T-helper 2 cell treated with Interferon-gamma antibody and Interleukin-4, amounts not matched to agents 5 μg/mL and 100 μg/mL, for 36 hours (primary cell): ENCODE measurements at regions not wholly inside any gene's neighbourhood (a gene's known extent, or its start where the extent isn't known, plus 50 kb on each side); places are given as distances from the start of the nearest gene placed in this dataset.

ENCODE experiments used
- DNase-seq: peaks from one replicate; pipeline ENCODE4 v3.0.0; 2021; ENCODE audit warnings: low spot score
- H3K27ac Mint-ChIP-seq: one replicate; pipeline ENCODE4 v1.8.0; 2021; ENCODE audit warnings: mild to moderate bottlenecking, mixed read lengths
- H3K27me3 Mint-ChIP-seq: one replicate; pipeline ENCODE4 v1.8.0; 2021; ENCODE audit warnings: low read depth, mixed read lengths
- H3K36me3 Mint-ChIP-seq: one replicate; pipeline ENCODE4 v1.8.0; 2021; ENCODE audit warnings: low read depth, mixed read lengths
- H3K4me1 Mint-ChIP-seq: one replicate; pipeline ENCODE4 v1.8.0; 2021; ENCODE audit warnings: low read depth, mixed read lengths
- H3K4me3 Mint-ChIP-seq: one replicate; pipeline ENCODE4 v1.8.0; 2022; ENCODE audit warnings: mild to moderate bottlenecking, moderate library complexity, mixed read lengths
- H3K9me3 Mint-ChIP-seq: one replicate; pipeline ENCODE4 v1.8.0; 2021; ENCODE audit warnings: mixed read lengths

- no peak overlapping the region for H3K27ac Mint-ChIP-seq
- H3K9me3 Mint-ChIP-seq: peaks cover 8% of the 10 kb centered on the region
- no peaks in the 10 kb centered on the region for H3K4me1 Mint-ChIP-seq
- H3K27me3 Mint-ChIP-seq: no peaks in the 10 kb centered on the region
- no peaks in the 10 kb centered on the region for H3K36me3 Mint-ChIP-seq
- DNase-seq: no peak
- H3K4me3 Mint-ChIP-seq: no peak overlapping the region
Observed at GRCh38 chr14:82047777-82048470, 514.3 kb upstream of the SEL1L start.

DNA sequence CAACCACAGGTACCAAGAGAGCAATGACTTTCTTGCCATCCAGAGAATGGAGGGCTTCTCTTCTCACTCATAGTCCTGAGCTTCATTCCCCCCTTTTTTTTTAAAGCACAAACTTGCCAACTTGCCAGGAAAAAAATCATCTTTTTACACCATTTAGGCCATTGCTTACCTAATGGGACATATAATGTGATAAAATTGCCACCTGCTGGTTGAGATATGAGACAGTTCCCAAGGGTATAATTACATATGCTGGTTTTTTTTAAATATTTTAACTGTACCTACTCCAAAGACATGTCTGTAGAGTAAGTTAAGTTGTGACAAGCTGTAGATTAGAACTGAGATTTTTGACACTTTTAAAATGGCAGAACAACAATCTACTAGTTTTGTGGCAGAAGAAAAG is 519.1 kb upstream of the SEL1L start:
- Mint-ChIP-seq H3K27me3 (no peaks in the 10 kb centered on the region), H3K36me3 (no peaks in the 10 kb centered on the region), H3K9me3 (peaks cover 8% of the 10 kb centered on the region), H3K4me3 (no peak overlapping the region), H3K27ac (no peak overlapping the region), H3K4me1 (no peaks in the 10 kb centered on the region)
- no peak for DNase-seq

- Mint-ChIP-seq H3K27me3 (no peaks in the 10 kb centered on the region), H3K27ac (no peak overlapping the region), H3K9me3 (peaks cover 12% of the 10 kb centered on the region), H3K36me3 (no peaks in the 10 kb centered on the region), H3K4me1 (no peaks in the 10 kb centered on the region), H3K4me3 (no peak overlapping the region)
- DNase-seq: no peak
Observed at GRCh38 chr14:82055515-82056115, 522.0 kb upstream of the SEL1L start.

DNA sequence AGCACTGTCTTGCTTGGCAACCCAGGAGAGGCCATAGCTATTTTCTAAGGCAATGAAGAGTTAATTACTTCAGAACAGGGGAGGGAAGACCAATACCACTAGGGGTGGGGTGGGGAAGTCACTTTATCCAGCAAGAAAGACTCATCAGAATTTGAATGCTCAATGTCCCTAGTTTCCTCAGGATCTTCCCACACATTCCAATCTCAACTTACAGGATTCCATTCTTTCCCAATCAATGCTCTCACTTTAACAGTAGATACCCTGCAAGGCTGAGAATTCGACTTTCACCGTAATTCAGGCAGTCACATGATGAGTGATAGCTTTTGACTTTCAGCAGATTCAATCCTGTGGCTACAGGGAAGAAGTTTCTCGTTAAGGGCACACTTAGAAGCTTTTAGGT is 526.6 kb upstream of the SEL1L start:
- Mint-ChIP-seq H3K4me3 (no peak overlapping the region), H3K36me3 (no peaks in the 10 kb centered on the region), H3K27ac (no peak overlapping the region), H3K4me1 (no peaks in the 10 kb centered on the region), H3K27me3 (no peaks in the 10 kb centered on the region), H3K9me3 (peaks cover 44% of the 10 kb centered on the region)
- DNase-seq: no peak

- no peak for DNase-seq
Observed at GRCh38 chr14:82067221-82067875, 533.7 kb upstream of the SEL1L start.

GRCh38 chr14:82070040-82070439 is 536.4 kb upstream of the SEL1L start:
- no peaks in the 10 kb centered on the region for H3K36me3 Mint-ChIP-seq
- H3K4me3 Mint-ChIP-seq: no peak overlapping the region

More at GRCh38 chr14:82067221-82067875, 533.7 kb upstream of the SEL1L start:
- Mint-ChIP-seq H3K4me3 (no peak overlapping the region), H3K27ac (no peak overlapping the region), H3K27me3 (no peaks in the 10 kb centered on the region), H3K4me1 (no peaks in the 10 kb centered on the region), H3K36me3 (no peaks in the 10 kb centered on the region), H3K9me3 (peaks cover 38% of the 10 kb centered on the region)

GRCh38 chr14:82070753-82071152 is 537.1 kb upstream of the SEL1L start:
- Mint-ChIP-seq H3K27me3 (no peaks in the 10 kb centered on the region), H3K4me3 (no peak overlapping the region), H3K36me3 (no peaks in the 10 kb centered on the region), H3K4me1 (no peaks in the 10 kb centered on the region), H3K9me3 (peaks cover 21% of the 10 kb centered on the region), H3K27ac (no peak overlapping the region)
- DNase-seq: no peak

More at GRCh38 chr14:82070040-82070439, 536.4 kb upstream of the SEL1L start:
- no peak for DNase-seq
- no peak overlapping the region for H3K27ac Mint-ChIP-seq
- H3K27me3 Mint-ChIP-seq: no peaks in the 10 kb centered on the region
- no peaks in the 10 kb centered on the region for H3K4me1 Mint-ChIP-seq
- H3K9me3 Mint-ChIP-seq: peaks cover 21% of the 10 kb centered on the region

GRCh38 chr14:82073547-82073946 is 539.9 kb upstream of the SEL1L start:
- Mint-ChIP-seq H3K36me3 (no peaks in the 10 kb centered on the region), H3K27ac (no peak overlapping the region), H3K4me1 (no peaks in the 10 kb centered on the region), H3K27me3 (no peaks in the 10 kb centered on the region), H3K4me3 (no peak overlapping the region), H3K9me3 (peaks cover 21% of the 10 kb centered on the region)
- no peak for DNase-seq

- no peak for DNase-seq
- no peaks in the 10 kb centered on the region for H3K27me3 Mint-ChIP-seq
- no peak overlapping the region for H3K4me3 Mint-ChIP-seq
- H3K4me1 Mint-ChIP-seq: no peaks in the 10 kb centered on the region
- no peaks in the 10 kb centered on the region for H3K36me3 Mint-ChIP-seq
- H3K27ac Mint-ChIP-seq: no peak overlapping the region
- peaks cover 20% of the 10 kb centered on the region for H3K9me3 Mint-ChIP-seq
Observed at GRCh38 chr14:82075566-82075965, 541.9 kb upstream of the SEL1L start.

- Mint-ChIP-seq H3K27me3 (no peaks in the 10 kb centered on the region), H3K4me3 (no peak overlapping the region), H3K36me3 (no peaks in the 10 kb centered on the region), H3K4me1 (no peaks in the 10 kb centered on the region), H3K27ac (no peak overlapping the region), H3K9me3 (peaks cover 35% of the 10 kb centered on the region)
- DNase-seq: no peak
Observed at GRCh38 chr14:82079553-82079952, 545.9 kb upstream of the SEL1L start.

GRCh38 chr14:82080370-82080769 is 546.7 kb upstream of the SEL1L start:
- H3K4me1 Mint-ChIP-seq: no peaks in the 10 kb centered on the region
- H3K36me3 Mint-ChIP-seq: no peaks in the 10 kb centered on the region
- no peak for DNase-seq
- H3K4me3 Mint-ChIP-seq: no peak overlapping the region
- H3K9me3 Mint-ChIP-seq: peaks cover 33% of the 10 kb centered on the region
- no peaks in the 10 kb centered on the region for H3K27me3 Mint-ChIP-seq
- H3K27ac Mint-ChIP-seq: no peak overlapping the region

- Mint-ChIP-seq H3K4me3 (no peak overlapping the region), H3K27me3 (no peaks in the 10 kb centered on the region), H3K9me3 (peaks cover 18% of the 10 kb centered on the region), H3K4me1 (no peaks in the 10 kb centered on the region), H3K36me3 (no peaks in the 10 kb centered on the region), H3K27ac (no peak overlapping the region)
- DNase-seq: no peak
Observed at GRCh38 chr14:82084813-82085212, 551.2 kb upstream of the SEL1L start.

DNA sequence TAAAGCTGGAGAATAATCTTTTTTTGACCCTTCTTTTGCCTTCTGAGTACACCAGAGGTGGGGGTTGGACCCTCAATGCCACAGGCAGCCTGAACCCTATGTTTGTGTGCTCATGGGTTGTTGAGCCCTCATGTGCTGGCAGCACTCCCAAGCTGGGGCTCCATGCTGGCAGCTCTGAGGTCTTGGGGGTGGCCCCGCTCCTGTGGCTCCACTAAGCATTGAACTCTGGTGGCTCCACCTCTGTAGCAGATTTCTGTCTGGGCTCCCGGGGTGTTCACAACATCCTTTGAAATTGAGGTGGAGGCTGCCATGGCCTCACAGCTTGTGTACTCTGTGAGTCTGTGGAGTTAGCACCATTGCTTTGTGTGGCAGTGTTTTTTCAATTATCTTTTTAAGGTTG is 557.4 kb upstream of the SEL1L start:
- DNase-seq: no peak
- Mint-ChIP-seq H3K27ac (no peak overlapping the region), H3K27me3 (no peaks in the 10 kb centered on the region), H3K9me3 (no peaks in the 10 kb centered on the region), H3K4me3 (no peak overlapping the region), H3K4me1 (no peaks in the 10 kb centered on the region), H3K36me3 (no peaks in the 10 kb centered on the region)

- no peak overlapping the region for H3K4me3 Mint-ChIP-seq
- peaks cover 3% of the 10 kb centered on the region for H3K9me3 Mint-ChIP-seq
- H3K27ac Mint-ChIP-seq: no peak overlapping the region
- no peak for DNase-seq
- no peaks in the 10 kb centered on the region for H3K4me1 Mint-ChIP-seq
- no peaks in the 10 kb centered on the region for H3K36me3 Mint-ChIP-seq
- H3K27me3 Mint-ChIP-seq: no peaks in the 10 kb centered on the region
Observed at GRCh38 chr14:82094829-82095345, 561.2 kb upstream of the SEL1L start.
